PFSK-1 (cell line): ENCODE measurements at regions not wholly inside any gene's neighbourhood (a gene's known extent, or its start where the extent isn't known, plus 50 kb on each side); places are given as distances from the start of the nearest gene placed in this dataset.

Experiments
- FOXP2 ChIP-seq: optimal IDR thresholded peaks from 2 replicates; pipeline ENCODE3; 2011; ENCODE audit warnings: borderline replicate concordance, control low read depth, inconsistent platforms; ENCODE audit not compliant: insufficient read depth; ENCODE audit errors: extremely low read length, extremely low read depth
- POLR2AphosphoS5 ChIP-seq: IDR thresholded peaks from 2 replicates; pipeline ENCODE4 v1.6.1; 2012; ENCODE audit warnings: low read depth, mild to moderate bottlenecking, control low read depth, low read length, moderate library complexity
- REST ChIP-seq, 2 experiments: IDR thresholded peaks; 2 replicates each; pipeline versions ENCODE4 v1.6.1 to v1.8.0; 2011 to 2012; ENCODE audit warnings: low read depth in 2 of 2, low read length in 2 of 2, control low read depth in 1 of 2, inconsistent platforms in 1 of 2, mild to moderate bottlenecking in 1 of 2, moderate library complexity in 1 of 2; ENCODE audit not compliant: insufficient read depth in 1 of 2
- SIN3A ChIP-seq: IDR thresholded peaks from 2 replicates; pipeline ENCODE4 v1.6.1; 2012; ENCODE audit warnings: mild to moderate bottlenecking, low read length, moderate library complexity, borderline replicate concordance; ENCODE audit not compliant: insufficient read depth
- TAF1 ChIP-seq: IDR thresholded peaks from 2 replicates; pipeline ENCODE4 v1.6.1; 2012; ENCODE audit warnings: low read length, control low read depth, borderline replicate concordance; ENCODE audit not compliant: insufficient read depth

- TF ChIP-seq FOXP2 (no peak), SIN3A (no peak), TAF1 (no peak), REST (IDR thresholded peaks at IDR 0.05; ENCODE audit: insufficient read depth in 1 of 2, low read depth in 2 of 2, low read length in 2 of 2) (no peak), POLR2AphosphoS5 (no peak)
Observed at GRCh38 chr2:188819011-188819410, 155.2 kb upstream of the COL3A1 start.

- no peak for TF ChIP-seq TAF1
- TF ChIP-seq REST (IDR thresholded peaks at IDR 0.05; ENCODE audit: insufficient read depth in 1 of 2, low read depth in 2 of 2, low read length in 2 of 2) = no peak
- no peak for TF ChIP-seq POLR2AphosphoS5
- no peak for TF ChIP-seq FOXP2
- TF ChIP-seq SIN3A = no peak
Observed at GRCh38 chr2:188819792-188820191, 154.4 kb upstream of the COL3A1 start.

GRCh38 chr2:188820576-188820975 is 153.6 kb upstream of the COL3A1 start:
- TF ChIP-seq SIN3A = no peak
- no peak for TF ChIP-seq FOXP2
- no peak for TF ChIP-seq POLR2AphosphoS5
- no peak for TF ChIP-seq TAF1
- no peak for TF ChIP-seq REST (IDR thresholded peaks at IDR 0.05; ENCODE audit: insufficient read depth in 1 of 2, low read depth in 2 of 2, low read length in 2 of 2)

GRCh38 chr2:188824125-188824524 is 150.0 kb upstream of the COL3A1 start:
- TF ChIP-seq TAF1 = no peak
- TF ChIP-seq REST (IDR thresholded peaks at IDR 0.05; ENCODE audit: insufficient read depth in 1 of 2, low read depth in 2 of 2, low read length in 2 of 2) = no peak

DNA sequence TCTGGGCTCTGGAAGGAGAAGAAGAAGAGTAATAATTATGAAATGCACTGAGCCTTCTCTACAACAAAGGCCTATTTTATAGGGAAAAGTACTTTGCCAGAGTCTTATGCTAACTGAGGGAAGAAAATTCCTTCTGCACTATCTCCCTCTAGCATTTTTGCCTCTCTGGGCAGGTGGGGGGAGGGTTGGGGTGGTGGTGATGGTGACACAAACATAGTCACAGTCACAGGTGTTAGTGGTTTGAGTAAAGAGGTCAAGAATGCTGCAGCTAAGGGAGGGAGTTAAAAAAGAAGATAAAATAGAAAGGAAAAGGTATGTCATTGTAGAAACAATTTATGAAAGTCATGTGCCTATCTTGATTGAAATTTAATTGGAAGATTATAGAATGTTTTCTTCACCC is 140.8 kb upstream of the COL3A1 start:
- no peak for TF ChIP-seq SIN3A
- no peak for TF ChIP-seq POLR2AphosphoS5
